Keratinocyte (primary cell): ENCODE measurements at regions not wholly inside any gene's neighbourhood (a gene's known extent, or its start where the extent isn't known, plus 50 kb on each side); places are given as distances from the start of the nearest gene placed in this dataset.

ENCODE experiments used
- DNase-seq: peaks from one replicate; pipeline ENCODE4 v3.0.0-alpha.2; 2011; ENCODE audit warnings: low read depth, missing footprints, low spot score
- FAIRE-seq: peaks from 2 replicates; lab custom pipeline; 2011; peaks lifted over from hg19 to GRCh38; lab: Jason Lieb, UNC
- H2AFZ ChIP-seq: 2 replicates; pipeline ENCODE4 v1.6.0; 2012; ENCODE audit warnings: low read length, control low read depth, inconsistent platforms; ENCODE audit not compliant: control insufficient read depth
- H3K27ac ChIP-seq: 2 replicates; pipeline ENCODE4 v1.5.1; 2011; ENCODE audit warnings: low read length; ENCODE audit not compliant: control insufficient read depth, insufficient read depth
- H3K27me3 ChIP-seq: 3 replicates; pipeline ENCODE4 v1.6.0; 2011; ENCODE audit warnings: low read length; ENCODE audit not compliant: control insufficient read depth, insufficient read depth; ENCODE audit errors: extremely low read depth
- H3K36me3 ChIP-seq, 2 experiments: 2 replicates in 1 of 2; 3 replicates in 1 of 2; pipeline ENCODE4 v1.5.1; 2011; ENCODE audit warnings: low read length in 2 of 2, mild to moderate bottlenecking in 1 of 2; ENCODE audit not compliant: control insufficient read depth in 2 of 2, insufficient read depth in 2 of 2; ENCODE audit errors: extremely low read depth in 1 of 2
- H3K4me1 ChIP-seq: 3 replicates; pipeline ENCODE4 v1.5.1; 2011; ENCODE audit warnings: low read length; ENCODE audit not compliant: control insufficient read depth, insufficient read depth; ENCODE audit errors: extremely low read depth
- H3K4me2 ChIP-seq: 3 replicates; pipeline ENCODE4 v1.6.0; 2011; ENCODE audit warnings: low read depth, low read length; ENCODE audit not compliant: control insufficient read depth, insufficient read depth; ENCODE audit errors: extremely low read depth
- H3K4me3 ChIP-seq, 3 experiments: fragments of 200-600 bp in 1 of 3; sonication (generic) in 1 of 3; 2 replicates in 2 of 3; 3 replicates in 1 of 3; pipeline ENCODE4 v1.5.1; 2011 to 2016; ENCODE audit warnings: low read length in 3 of 3, mild to moderate bottlenecking in 3 of 3, control low read depth in 2 of 3, inconsistent platforms in 1 of 3, low read depth in 1 of 3, mixed read lengths in 1 of 3, mixed run types in 1 of 3, moderate library complexity in 1 of 3; ENCODE audit not compliant: control insufficient read depth in 2 of 3, insufficient read depth in 2 of 3; ENCODE audit errors: extremely low read depth in 1 of 3
- H3K79me2 ChIP-seq: 2 replicates; pipeline ENCODE4 v1.6.0; 2012; ENCODE audit warnings: low read length; ENCODE audit not compliant: control insufficient read depth, insufficient read depth
- H3K9ac ChIP-seq: 3 replicates; pipeline ENCODE4 v1.6.0; 2011; ENCODE audit warnings: low read length; ENCODE audit not compliant: control insufficient read depth, insufficient read depth; ENCODE audit errors: extremely low read depth
- H3K9me1 ChIP-seq: 3 replicates; pipeline ENCODE4 v1.6.0; 2011; ENCODE audit warnings: low read length; ENCODE audit not compliant: control insufficient read depth, insufficient read depth; ENCODE audit errors: extremely low read depth
- H3K9me3 ChIP-seq: 2 replicates; pipeline ENCODE4 v1.5.1; 2012; ENCODE audit warnings: low read depth, low read length; ENCODE audit not compliant: control insufficient read depth
- H4K20me1 ChIP-seq: 3 replicates; pipeline ENCODE4 v1.6.0; 2011; ENCODE audit warnings: low read length; ENCODE audit not compliant: control insufficient read depth, insufficient read depth; ENCODE audit errors: extremely low read depth
- CTCF ChIP-seq, 3 experiments: IDR thresholded peaks in 1 of 3; conservative IDR thresholded peaks in 1 of 3; optimal IDR thresholded peaks in 1 of 3; 2 replicates in 2 of 3; 3 replicates in 1 of 3; pipeline versions ENCODE3 to v1.5.1; 2011; ENCODE audit warnings: low read length in 3 of 3, mild to moderate bottlenecking in 3 of 3, moderate library complexity in 2 of 3, control low read depth in 1 of 3, inconsistent platforms in 1 of 3; ENCODE audit not compliant: insufficient read depth in 2 of 3; ENCODE audit errors: extremely low read depth in 1 of 3
- EZH2 ChIP-seq: IDR thresholded peaks from one replicate; pipeline ENCODE4 v1.6.1; 2012; ENCODE audit warnings: inconsistent platforms, mild to moderate bottlenecking, low read length, moderate library complexity
- dilution Hi-C: fragments of 300-500 bp; cut with MboI; formaldehyde crosslinking; loops from one replicate; pipeline ENCODE4 v1.7.0; 2020; ENCODE audit warnings: low sequenced_read_pairs; ENCODE audit not compliant: extremely low pct_ligation_motif_present

- no peaks in the 10 kb centered on the region for H3K36me3 ChIP-seq
- peaks cover 25% of the 10 kb centered on the region for H3K27me3 ChIP-seq
- no peak overlapping the region for H3K9ac ChIP-seq
- H3K4me2 ChIP-seq = no peak overlapping the region
- no peak overlapping the region for H3K4me3 ChIP-seq
- no peaks in the 10 kb centered on the region for H3K79me2 ChIP-seq
- no peaks in the 10 kb centered on the region for H3K9me1 ChIP-seq
- TF ChIP-seq EZH2 (no peak), CTCF (optimal IDR thresholded peaks at IDR 0.05 in 1 of 3, IDR thresholded peaks at IDR 0.05 in 1 of 3, conservative IDR thresholded peaks at IDR 0.05 in 1 of 3; ENCODE audit: extremely low read depth in 1 of 3, insufficient read depth in 2 of 3, low read length in 3 of 3) (no peak)
- no peaks in the 10 kb centered on the region for H3K9me3 ChIP-seq
- no peak overlapping the region for H3K27ac ChIP-seq
- dilution Hi-C loops = no loop called here
- H2AFZ ChIP-seq = no peak overlapping the region
- no peak for DNase-seq
- FAIRE-seq = no peak
- H4K20me1 ChIP-seq = no peaks in the 10 kb centered on the region
- H3K4me1 ChIP-seq = no peaks in the 10 kb centered on the region
Measured at GRCh38 chr9:129442803-129443511, 177.9 kb downstream of the C9orf50 start.

DNA sequence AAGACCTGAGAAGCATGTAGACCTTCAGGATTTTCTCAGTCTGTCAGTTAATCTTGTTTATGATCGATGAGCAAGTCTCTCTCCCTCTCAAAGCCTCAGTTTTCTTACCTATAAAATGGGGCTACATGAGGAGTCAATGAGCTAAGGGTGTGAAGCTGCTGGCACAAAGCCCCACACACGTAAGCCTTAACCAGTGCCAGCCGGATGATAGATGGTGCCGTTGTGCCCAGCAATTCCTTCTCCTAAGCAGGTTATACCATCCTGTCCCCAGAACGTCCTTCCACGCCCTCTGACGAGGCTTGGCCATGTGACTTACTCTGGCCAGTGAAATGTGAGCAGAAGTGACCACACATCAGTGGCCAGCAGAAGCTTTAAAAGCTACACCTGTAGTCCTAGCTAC lies 179.0 kb downstream of the C9orf50 start:
- Histone ChIP-seq H3K27me3 (peaks cover 36% of the 10 kb centered on the region), H3K9me1 (no peaks in the 10 kb centered on the region), H3K36me3 (no peaks in the 10 kb centered on the region), H3K4me1 (peaks cover 4% of the 10 kb centered on the region), H2AFZ (no peak overlapping the region), H3K4me2 (no peak overlapping the region), H4K20me1 (no peaks in the 10 kb centered on the region), H3K9ac (no peak overlapping the region), H3K79me2 (no peaks in the 10 kb centered on the region), H3K27ac (no peak overlapping the region), H3K9me3 (no peaks in the 10 kb centered on the region), H3K4me3 (no peak overlapping the region)
- DNase-seq (no peak), FAIRE-seq (no peak)
- dilution Hi-C loops = no loop called here
- TF ChIP-seq CTCF (optimal IDR thresholded peaks at IDR 0.05 in 1 of 3, IDR thresholded peaks at IDR 0.05 in 1 of 3, conservative IDR thresholded peaks at IDR 0.05 in 1 of 3; ENCODE audit: extremely low read depth in 1 of 3, insufficient read depth in 2 of 3, low read length in 3 of 3) = no peak
- TF ChIP-seq EZH2 = no peak
